ENCODE measurements at regions not wholly inside any gene's neighbourhood (a gene's known extent, or its start where the extent isn't known, plus 50 kb on each side); places are given as distances from the start of the nearest gene placed in this dataset.

DNA sequence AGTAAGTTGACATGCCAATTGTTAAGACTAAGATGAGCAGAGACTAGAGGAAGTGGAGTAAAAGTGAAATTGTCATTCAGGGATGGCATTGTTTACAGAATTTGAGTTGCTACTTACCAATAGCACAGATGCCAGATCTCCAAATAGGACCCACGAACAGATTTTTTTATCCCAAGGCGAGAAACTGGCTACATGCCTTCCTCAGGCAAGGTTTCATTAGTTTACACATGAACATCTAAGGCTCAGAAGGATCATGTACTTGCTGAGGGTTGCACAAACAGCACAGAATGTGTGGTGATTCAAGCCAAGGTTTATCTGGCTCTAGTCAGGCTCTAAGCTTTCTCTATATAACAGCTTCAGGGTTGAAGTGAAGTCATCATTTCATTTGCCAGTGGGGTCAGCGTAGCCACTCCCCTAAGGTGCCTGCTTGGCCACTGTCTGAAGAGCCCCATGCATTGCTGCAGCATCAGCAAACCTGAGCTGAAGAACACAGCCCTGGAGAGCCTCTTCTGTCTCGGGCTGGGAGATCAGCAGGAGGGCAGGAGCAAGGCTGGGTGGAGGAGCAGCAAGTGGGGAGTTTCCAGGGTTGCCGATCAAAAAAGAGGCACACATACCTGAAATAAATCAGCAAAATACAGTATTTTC lies 193.0 kb upstream of the LCORL start:
- no peak overlapping the region for H3K4me3 ChIP-seq (ENCODE audit: low read depth, low read length)
- DNase-seq (ENCODE audit: low read depth) = no peak
- TF ChIP-seq, protein P1, sequence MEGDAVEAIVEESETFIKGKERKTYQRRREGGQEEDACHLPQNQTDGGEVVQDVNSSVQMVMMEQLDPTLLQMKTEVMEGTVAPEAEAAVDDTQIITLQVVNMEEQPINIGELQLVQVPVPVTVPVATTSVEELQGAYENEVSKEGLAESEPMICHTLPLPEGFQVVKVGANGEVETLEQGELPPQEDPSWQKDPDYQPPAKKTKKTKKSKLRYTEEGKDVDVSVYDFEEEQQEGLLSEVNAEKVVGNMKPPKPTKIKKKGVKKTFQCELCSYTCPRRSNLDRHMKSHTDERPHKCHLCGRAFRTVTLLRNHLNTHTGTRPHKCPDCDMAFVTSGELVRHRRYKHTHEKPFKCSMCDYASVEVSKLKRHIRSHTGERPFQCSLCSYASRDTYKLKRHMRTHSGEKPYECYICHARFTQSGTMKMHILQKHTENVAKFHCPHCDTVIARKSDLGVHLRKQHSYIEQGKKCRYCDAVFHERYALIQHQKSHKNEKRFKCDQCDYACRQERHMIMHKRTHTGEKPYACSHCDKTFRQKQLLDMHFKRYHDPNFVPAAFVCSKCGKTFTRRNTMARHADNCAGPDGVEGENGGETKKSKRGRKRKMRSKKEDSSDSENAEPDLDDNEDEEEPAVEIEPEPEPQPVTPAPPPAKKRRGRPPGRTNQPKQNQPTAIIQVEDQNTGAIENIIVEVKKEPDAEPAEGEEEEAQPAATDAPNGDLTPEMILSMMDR (IDR thresholded peaks at IDR 0.05; ENCODE audit: low read depth, low read length, missing control alignments) = no peak

DNA sequence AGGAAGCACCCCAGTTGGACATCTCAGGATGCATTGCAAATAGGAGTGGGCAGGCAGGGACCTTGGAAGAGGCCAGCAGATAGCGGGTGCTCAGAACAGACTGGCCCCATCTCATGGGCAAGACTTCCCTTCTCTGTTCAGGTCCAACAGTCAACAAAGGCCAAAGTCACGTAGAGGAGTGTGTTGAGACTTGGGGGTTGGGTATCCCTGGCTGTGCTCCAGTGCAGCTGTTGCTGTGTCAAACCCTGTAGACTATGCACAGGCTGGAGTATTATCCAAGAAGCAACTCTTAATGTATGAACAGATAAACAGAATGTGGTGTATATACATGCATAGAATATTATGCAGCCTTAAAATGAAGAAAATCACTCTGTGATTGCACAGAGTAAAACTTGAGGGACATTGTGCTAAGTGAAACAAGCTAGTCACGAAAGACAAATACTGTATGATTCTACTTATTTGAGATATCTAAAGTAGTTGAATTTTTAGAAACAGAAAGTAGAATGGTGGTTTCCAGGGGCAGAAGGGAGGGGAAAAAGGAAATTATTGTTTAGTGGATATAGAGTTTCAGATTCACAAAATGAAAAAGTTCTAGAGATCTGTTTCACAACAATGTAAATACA lies 192.1 kb upstream of the LCORL start:
- TF ChIP-seq, protein P1 (IDR thresholded peaks at IDR 0.05; ENCODE audit: low read depth, low read length, missing control alignments) = no peak
- H3K4me3 ChIP-seq (ENCODE audit: low read depth, low read length) = no peak overlapping the region
- DNase-seq (ENCODE audit: low read depth) = no peak

DNA sequence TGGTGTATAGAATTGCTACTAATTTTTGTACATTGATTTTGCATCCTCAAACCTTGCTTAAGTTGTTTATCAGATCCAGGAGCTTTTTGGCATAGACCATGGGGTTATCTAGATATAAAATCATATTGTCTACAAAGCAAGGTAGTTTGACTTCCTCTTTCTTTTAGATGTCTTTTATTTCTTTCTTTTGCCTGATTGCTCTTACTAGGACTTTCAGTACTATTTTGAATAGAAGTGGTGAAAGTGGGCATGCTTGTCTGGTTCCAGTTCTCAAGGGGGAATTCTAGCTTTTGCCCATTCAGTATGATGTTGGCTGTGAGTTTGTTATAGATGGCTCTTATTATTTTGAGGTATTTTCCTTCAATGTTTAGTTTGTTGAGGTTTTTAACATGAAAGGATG lies 187.9 kb upstream of the LCORL start:
- no peak for DNase-seq (ENCODE audit: low read depth)
- TF ChIP-seq, protein P1 (IDR thresholded peaks at IDR 0.05; ENCODE audit: low read depth, low read length, missing control alignments) = no peak
- no peak overlapping the region for H3K4me3 ChIP-seq (ENCODE audit: low read depth, low read length)

DNA sequence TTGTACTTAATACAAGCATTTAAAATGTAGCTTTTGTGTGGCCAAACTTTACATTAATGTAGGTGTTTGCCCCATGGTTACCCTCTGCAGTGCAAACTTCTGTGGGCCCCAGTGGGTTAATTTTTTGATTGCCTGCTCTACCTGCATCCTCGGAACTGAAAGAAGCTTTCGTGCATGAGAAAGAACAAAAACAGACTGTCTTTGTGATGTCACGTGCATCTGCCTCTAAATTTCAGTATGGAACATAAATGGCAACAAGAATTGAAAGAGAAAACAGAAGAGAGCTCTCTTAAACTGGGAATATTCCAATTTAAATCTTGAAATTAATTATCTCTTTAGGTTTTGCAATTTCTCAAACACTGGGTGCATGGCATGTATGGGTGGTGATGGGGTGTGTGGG lies 182.4 kb upstream of the LCORL start:
- no peak for DNase-seq (ENCODE audit: low read depth)
- TF ChIP-seq, protein P1 (IDR thresholded peaks at IDR 0.05; ENCODE audit: low read depth, low read length, missing control alignments) = no peak

DNA sequence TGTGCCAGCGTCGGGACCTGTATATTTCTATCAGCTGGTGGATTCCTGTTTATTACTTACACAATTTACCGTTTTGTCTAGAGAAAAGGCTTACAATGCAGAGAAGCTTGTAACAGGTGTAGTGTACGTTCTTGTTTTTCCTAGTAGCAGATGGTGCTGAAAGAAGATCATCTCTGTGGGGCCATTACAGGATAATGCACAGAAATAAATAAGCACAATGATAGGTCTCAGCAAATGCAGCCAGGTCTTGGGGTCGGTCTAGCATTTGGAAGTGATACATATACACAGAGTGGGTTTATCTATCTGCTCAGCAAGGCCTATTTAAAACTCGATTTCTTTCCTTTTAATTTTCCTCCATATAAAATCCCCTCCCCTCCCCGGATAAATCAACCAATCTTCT lies 180.9 kb upstream of the LCORL start:
- DNase-seq (ENCODE audit: low read depth) = no peak
- TF ChIP-seq, protein P1 (IDR thresholded peaks at IDR 0.05; ENCODE audit: low read depth, low read length, missing control alignments) = no peak
- H3K4me3 ChIP-seq (ENCODE audit: low read depth, low read length) = no peak overlapping the region

More for the DNA sequence above, 182.4 kb upstream of the LCORL start:
- H3K4me3 ChIP-seq (ENCODE audit: low read depth, low read length) = no peak overlapping the region

DNA sequence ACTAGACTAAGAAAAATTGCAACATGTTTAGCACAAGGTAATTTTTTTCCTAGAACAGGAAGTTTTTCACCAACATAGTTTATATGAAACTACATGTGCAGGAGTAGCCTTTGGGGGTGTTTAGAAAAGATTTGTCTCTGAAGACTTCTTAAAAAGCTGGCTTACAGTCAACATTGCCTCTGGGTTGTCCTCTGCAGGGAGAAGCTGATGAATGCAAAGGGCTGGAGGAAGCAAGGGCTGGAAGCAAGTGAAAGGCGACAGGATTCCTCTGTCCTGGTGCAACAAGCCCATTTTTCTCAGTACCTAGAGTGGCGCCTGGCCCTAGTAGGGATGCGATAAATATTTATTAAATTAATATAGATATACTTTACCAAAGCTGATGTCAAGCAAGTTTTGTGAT lies 180.3 kb upstream of the LCORL start:
- no peak overlapping the region for H3K4me3 ChIP-seq (ENCODE audit: low read depth, low read length)
- TF ChIP-seq, protein P1 (IDR thresholded peaks at IDR 0.05; ENCODE audit: low read depth, low read length, missing control alignments) = no peak
- DNase-seq (ENCODE audit: low read depth) = no peak

DNA sequence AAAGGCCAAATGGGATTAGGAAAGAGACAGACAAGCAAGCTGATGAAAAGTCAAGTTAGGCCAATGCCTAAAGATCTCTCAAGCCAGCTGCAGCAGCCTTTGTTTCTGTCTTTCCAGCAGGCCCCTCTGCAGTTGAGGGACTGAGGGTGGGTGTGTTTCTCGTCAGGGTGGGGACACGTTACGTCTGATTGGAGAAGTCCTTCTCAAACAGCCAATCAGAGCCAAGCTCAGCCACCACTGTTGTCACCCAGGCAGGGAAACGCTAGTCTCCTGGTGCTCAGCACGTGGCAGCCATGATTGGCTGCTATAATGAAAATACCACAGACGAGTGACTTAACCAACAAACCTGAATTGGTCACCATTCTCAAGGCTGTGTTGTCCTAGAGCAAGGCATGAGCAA lies 177.1 kb upstream of the LCORL start:
- no peak for DNase-seq (ENCODE audit: low read depth)
- TF ChIP-seq, protein P1 (IDR thresholded peaks at IDR 0.05; ENCODE audit: low read depth, low read length, missing control alignments) = no peak
- H3K4me3 ChIP-seq (ENCODE audit: low read depth, low read length) = no peak overlapping the region

All from GM12864 (cell line).